ENCODE measurements at regions not wholly inside any gene's neighbourhood (a gene's known extent, or its start where the extent isn't known, plus 50 kb on each side); places are given as distances from the start of the nearest gene placed in this dataset.

DNA sequence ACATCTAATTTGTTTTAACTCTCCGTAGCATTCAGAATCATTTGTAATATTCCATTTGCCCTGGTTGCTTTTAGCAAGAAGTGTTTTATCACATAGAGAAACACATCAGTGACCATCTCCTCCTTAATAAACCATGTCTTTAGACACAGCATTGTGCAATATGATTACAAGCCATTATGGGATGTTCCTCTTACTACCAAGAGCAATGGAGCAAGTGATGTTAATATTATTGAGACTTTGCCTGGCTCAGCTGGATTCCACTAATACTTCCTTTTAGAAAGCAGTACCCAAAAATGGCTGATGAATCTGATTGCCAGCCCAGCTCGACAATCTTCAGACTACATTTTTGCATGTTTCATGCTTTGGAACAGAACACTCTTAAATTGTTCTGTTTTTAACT is 364.2 kb downstream of the OSTF1 start:
- BruUV-seq (replicated peaks) = no TSS peak

DNA sequence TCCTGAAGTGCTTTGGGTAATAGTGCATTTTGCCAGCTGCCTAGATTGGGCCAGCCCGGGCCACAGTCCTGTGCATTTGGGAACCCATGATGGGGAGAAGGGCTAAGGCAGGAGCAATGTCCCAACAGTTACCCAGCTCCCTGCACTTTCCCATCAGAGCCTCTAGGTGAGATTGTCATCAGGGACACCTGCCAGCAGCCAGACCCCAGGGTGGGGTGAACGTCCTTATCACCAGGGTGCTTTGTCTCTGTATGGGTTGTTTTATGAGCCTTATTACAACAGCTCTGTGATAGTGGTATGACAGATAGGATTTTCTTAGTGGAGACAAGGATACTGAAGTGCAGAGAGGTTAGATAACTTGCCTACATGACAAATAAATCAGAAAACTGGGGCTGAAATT is 365.7 kb downstream of the OSTF1 start:
- no peak overlapping the region for H3K27ac ChIP-seq (ENCODE audit: low read length)
- DNase-seq (ENCODE audit: low read depth, low spot score) = no peak
- CTCF ChIA-PET = no interaction called here
- in situ Hi-C loops (cut with HindIII; ENCODE audit: low pct_unique_long_range_greater_than_20kb, low sequenced_read_pairs) (no loop called here), intact Hi-C loops (cut with micrococcal nuclease; ENCODE audit: unreplicated experiment) (no loop called here)
- BruUV-seq (replicated peaks) = no TSS peak
- no peaks in the 10 kb centered on the region for H3K36me3 ChIP-seq (ENCODE audit: control insufficient read depth, insufficient read depth, low read length)
- no peaks in the 10 kb centered on the region for H3K4me1 ChIP-seq (ENCODE audit: control insufficient read depth, insufficient read depth, low read length)
- POLR2A ChIA-PET = no interaction called here
- no peak overlapping the region for H3K4me3 ChIP-seq (ENCODE audit: low read depth in 2 of 2, low read length in 2 of 2)
- H3K9me3 ChIP-seq (ENCODE audit: control insufficient read depth, insufficient read depth, low read depth, low read length) = no peaks in the 10 kb centered on the region
- no peaks in the 10 kb centered on the region for H3K27me3 ChIP-seq (ENCODE audit: control insufficient read depth, insufficient read depth, low read length)
- ATAC-seq = no peak
- TF ChIP-seq, protein P1, sequence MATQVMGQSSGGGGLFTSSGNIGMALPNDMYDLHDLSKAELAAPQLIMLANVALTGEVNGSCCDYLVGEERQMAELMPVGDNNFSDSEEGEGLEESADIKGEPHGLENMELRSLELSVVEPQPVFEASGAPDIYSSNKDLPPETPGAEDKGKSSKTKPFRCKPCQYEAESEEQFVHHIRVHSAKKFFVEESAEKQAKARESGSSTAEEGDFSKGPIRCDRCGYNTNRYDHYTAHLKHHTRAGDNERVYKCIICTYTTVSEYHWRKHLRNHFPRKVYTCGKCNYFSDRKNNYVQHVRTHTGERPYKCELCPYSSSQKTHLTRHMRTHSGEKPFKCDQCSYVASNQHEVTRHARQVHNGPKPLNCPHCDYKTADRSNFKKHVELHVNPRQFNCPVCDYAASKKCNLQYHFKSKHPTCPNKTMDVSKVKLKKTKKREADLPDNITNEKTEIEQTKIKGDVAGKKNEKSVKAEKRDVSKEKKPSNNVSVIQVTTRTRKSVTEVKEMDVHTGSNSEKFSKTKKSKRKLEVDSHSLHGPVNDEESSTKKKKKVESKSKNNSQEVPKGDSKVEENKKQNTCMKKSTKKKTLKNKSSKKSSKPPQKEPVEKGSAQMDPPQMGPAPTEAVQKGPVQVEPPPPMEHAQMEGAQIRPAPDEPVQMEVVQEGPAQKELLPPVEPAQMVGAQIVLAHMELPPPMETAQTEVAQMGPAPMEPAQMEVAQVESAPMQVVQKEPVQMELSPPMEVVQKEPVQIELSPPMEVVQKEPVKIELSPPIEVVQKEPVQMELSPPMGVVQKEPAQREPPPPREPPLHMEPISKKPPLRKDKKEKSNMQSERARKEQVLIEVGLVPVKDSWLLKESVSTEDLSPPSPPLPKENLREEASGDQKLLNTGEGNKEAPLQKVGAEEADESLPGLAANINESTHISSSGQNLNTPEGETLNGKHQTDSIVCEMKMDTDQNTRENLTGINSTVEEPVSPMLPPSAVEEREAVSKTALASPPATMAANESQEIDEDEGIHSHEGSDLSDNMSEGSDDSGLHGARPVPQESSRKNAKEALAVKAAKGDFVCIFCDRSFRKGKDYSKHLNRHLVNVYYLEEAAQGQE (IDR thresholded peaks at IDR 0.05; ENCODE audit: insufficient read depth in 1 of 2, low read depth in 2 of 2, low read length in 1 of 2) = no peak
- TF ChIP-seq POLR2AphosphoS5 (IDR thresholded peaks at IDR 0.05; ENCODE audit: low read depth, low read length) (no peak), TCF7L2 (IDR thresholded peaks at IDR 0.05; ENCODE audit: low read depth, low read length) (no peak), SIN3A (IDR thresholded peaks at IDR 0.05; ENCODE audit: borderline replicate concordance, insufficient read depth, low read depth, low read length) (no peak)
- TF ChIP-seq, protein P2, sequence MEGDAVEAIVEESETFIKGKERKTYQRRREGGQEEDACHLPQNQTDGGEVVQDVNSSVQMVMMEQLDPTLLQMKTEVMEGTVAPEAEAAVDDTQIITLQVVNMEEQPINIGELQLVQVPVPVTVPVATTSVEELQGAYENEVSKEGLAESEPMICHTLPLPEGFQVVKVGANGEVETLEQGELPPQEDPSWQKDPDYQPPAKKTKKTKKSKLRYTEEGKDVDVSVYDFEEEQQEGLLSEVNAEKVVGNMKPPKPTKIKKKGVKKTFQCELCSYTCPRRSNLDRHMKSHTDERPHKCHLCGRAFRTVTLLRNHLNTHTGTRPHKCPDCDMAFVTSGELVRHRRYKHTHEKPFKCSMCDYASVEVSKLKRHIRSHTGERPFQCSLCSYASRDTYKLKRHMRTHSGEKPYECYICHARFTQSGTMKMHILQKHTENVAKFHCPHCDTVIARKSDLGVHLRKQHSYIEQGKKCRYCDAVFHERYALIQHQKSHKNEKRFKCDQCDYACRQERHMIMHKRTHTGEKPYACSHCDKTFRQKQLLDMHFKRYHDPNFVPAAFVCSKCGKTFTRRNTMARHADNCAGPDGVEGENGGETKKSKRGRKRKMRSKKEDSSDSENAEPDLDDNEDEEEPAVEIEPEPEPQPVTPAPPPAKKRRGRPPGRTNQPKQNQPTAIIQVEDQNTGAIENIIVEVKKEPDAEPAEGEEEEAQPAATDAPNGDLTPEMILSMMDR (IDR thresholded peaks at IDR 0.05) = no peak

More for the DNA sequence above, 364.2 kb downstream of the OSTF1 start:
- no peak for DNase-seq (ENCODE audit: low read depth, low spot score)
- Histone ChIP-seq H3K9me3 (ENCODE audit: control insufficient read depth, insufficient read depth, low read depth, low read length) (no peaks in the 10 kb centered on the region), H3K4me3 (ENCODE audit: low read depth in 2 of 2, low read length in 2 of 2) (no peak overlapping the region), H3K4me1 (ENCODE audit: control insufficient read depth, insufficient read depth, low read length) (no peaks in the 10 kb centered on the region), H3K27me3 (ENCODE audit: control insufficient read depth, insufficient read depth, low read length) (no peaks in the 10 kb centered on the region), H3K36me3 (ENCODE audit: control insufficient read depth, insufficient read depth, low read length) (no peaks in the 10 kb centered on the region), H3K27ac (ENCODE audit: low read length) (no peak overlapping the region)
- TF ChIP-seq, protein P1 (IDR thresholded peaks at IDR 0.05; ENCODE audit: insufficient read depth in 1 of 2, low read depth in 2 of 2, low read length in 1 of 2) = no peak
- CTCF ChIA-PET = no interaction called here
- intact Hi-C loops (cut with micrococcal nuclease; ENCODE audit: unreplicated experiment) = no loop called here
- in situ Hi-C loops (cut with HindIII; ENCODE audit: low pct_unique_long_range_greater_than_20kb, low sequenced_read_pairs) = no loop called here
- POLR2A ChIA-PET = no interaction called here
- ATAC-seq = no peak
